ENCODE measurements at regions not wholly inside any gene's neighbourhood (a gene's known extent, or its start where the extent isn't known, plus 50 kb on each side); places are given as distances from the start of the nearest gene placed in this dataset.
"Not testable (repeated sequence)": the region's sequence is repeated elsewhere in the genome, so short reads cannot be mapped to it uniquely, and the experiment has no call there.

DNA sequence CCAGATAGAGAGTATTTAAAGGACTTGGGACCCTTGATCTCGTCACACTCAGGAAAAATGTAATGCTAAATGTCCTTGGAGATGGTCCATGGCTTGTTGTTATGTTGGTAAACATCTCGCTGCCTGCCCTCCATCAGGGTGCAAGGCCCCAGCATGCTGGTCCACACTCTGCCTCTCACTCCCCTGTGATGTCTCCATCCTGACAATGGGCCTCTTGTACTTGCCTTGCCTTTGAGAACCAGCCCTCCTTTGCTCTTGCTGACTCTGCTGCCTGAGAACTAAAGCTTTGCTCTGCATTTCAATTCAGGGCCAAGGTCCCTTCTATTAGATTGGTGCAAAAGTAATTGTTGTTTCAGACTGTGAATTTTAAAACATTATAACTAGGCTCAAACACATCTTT, 131.0 kb upstream of the LMNTD1 start:
- Histone ChIP-seq H3K4me1 (ENCODE audit: control insufficient read depth, insufficient read depth, low read length) (peaks cover 3% of the 10 kb centered on the region), H3K36me3 (ENCODE audit: control insufficient read depth, insufficient read depth, low read length) (no peaks in the 10 kb centered on the region), H3K4me3 (ENCODE audit: low read depth, low read length) (no peak overlapping the region), H3K9ac (ENCODE audit: low read depth, low read length) (no peak overlapping the region), H3K9me3 (ENCODE audit: control insufficient read depth, insufficient read depth, low read length) (no peaks in the 10 kb centered on the region), H3K27me3 (ENCODE audit: control insufficient read depth, insufficient read depth, low read length) (no peaks in the 10 kb centered on the region), H3K27ac (ENCODE audit: low read depth, low read length) (no peak overlapping the region)

DNA sequence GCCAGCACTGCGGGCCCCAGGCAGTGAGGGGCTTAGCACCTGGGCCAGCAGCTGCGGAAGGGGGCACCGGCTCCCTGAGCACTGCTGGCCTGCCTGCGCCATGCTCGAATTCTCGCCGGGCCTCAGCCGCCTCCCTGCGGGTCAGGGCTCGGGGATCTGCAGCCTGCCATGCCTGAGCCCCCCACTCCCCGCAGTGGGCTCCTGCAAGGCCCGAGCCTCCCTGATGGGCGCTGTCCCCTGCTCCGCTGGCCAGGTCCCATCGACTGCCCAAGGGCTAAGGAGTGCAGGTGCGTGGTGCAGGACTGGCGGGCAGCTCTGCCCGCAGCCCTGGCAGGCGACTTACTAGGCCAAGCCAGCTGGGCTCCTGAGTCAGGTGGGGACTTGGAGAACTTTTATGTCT, 133.3 kb upstream of the LMNTD1 start:
- H3K27ac ChIP-seq (ENCODE audit: low read depth, low read length) = no peak overlapping the region
- H3K36me3 ChIP-seq (ENCODE audit: control insufficient read depth, insufficient read depth, low read length) = no peaks in the 10 kb centered on the region
- H3K4me3 ChIP-seq (ENCODE audit: low read depth, low read length) = no peak overlapping the region
- H3K4me1 ChIP-seq (ENCODE audit: control insufficient read depth, insufficient read depth, low read length) = peaks cover 9% of the 10 kb centered on the region
- no peak overlapping the region for H3K9ac ChIP-seq (ENCODE audit: low read depth, low read length)
- H3K27me3 ChIP-seq (ENCODE audit: control insufficient read depth, insufficient read depth, low read length) = no peaks in the 10 kb centered on the region
- H3K9me3 ChIP-seq (ENCODE audit: control insufficient read depth, insufficient read depth, low read length) = no peaks in the 10 kb centered on the region

DNA sequence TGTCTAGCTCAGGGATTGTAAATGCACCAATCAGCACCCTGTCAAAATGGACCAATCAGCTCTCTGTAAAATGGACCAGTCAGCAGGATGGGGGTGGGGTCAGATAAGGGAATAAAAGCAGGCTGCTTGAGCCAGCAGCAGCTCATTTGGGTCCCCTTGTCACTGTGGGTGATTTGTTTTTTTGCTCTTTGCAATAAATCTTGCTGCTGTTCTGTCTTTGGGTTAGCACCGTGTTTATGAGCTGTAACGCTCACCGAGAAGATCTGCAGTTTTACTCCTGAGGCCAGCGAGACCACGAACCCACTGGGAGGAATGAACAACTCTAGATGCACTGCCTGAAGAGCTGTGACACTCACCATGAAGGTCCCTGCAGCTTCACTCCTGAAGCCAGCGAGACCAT, 134.1 kb upstream of the LMNTD1 start:
- Histone ChIP-seq H3K36me3 (ENCODE audit: control insufficient read depth, insufficient read depth, low read length) (no peaks in the 10 kb centered on the region), H3K27ac (ENCODE audit: low read depth, low read length) (no peak overlapping the region), H3K9ac (ENCODE audit: low read depth, low read length) (no peak overlapping the region), H3K27me3 (ENCODE audit: control insufficient read depth, insufficient read depth, low read length) (no peaks in the 10 kb centered on the region), H3K4me1 (ENCODE audit: control insufficient read depth, insufficient read depth, low read length) (peaks cover 18% of the 10 kb centered on the region), H3K9me3 (ENCODE audit: control insufficient read depth, insufficient read depth, low read length) (no peaks in the 10 kb centered on the region), H3K4me3 (ENCODE audit: low read depth, low read length) (no peak overlapping the region)

DNA sequence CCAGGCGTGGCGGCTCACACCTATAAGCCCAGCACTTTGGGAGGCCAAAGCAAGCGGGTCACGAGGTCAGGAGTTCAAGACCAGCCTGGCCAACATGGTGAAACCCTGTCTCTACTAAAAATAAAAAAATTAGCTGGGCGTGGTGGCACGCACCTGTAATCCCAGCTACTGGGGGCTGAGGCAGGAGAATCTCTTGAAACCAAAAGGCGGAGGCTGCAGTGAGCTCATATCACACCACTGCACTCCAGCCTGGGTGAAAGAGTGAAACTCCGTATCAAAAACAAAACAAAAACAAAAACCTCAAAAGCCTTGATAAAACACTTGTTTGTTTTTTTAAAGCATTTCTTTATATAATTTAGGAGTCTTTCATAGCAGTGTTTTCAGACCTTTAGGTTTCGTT, 135.8 kb upstream of the LMNTD1 start:
- H3K9me3 ChIP-seq (ENCODE audit: control insufficient read depth, insufficient read depth, low read length); H3K4me3 ChIP-seq (ENCODE audit: low read depth, low read length); H3K27me3 ChIP-seq (ENCODE audit: control insufficient read depth, insufficient read depth, low read length); H3K27ac ChIP-seq (ENCODE audit: low read depth, low read length); H3K9ac ChIP-seq (ENCODE audit: low read depth, low read length); H3K36me3 ChIP-seq (ENCODE audit: control insufficient read depth, insufficient read depth, low read length): not testable (repeated sequence)
- H3K4me1 ChIP-seq (ENCODE audit: control insufficient read depth, insufficient read depth, low read length) = peaks cover 25% of the 10 kb centered on the region

DNA sequence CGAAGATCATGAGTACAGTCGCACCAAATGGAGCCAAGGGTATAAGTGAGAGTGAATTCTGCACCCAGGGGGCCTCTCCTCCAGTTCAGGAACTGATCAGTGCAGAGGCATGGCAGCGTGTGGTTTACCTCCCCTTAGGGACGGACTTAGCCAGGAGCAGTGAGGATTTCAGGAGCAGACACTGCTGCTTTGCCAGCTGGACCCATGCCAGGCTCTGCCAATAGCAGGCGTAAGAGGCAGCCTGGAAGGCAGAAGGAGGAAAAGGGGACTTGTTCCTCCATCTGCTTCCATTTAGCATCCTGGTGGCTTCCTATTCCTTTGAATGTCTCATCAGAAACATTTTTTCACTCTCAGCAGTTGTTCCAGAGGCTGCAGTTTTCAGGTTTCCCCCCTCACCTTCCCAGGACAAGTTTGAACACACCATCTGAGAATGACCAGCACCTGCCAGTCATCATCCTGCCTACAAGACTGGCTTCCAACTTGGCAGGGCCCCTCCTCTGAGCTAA, 137.0 kb upstream of the LMNTD1 start:
- H3K9me3 ChIP-seq (ENCODE audit: control insufficient read depth, insufficient read depth, low read length) = no peaks in the 10 kb centered on the region
- H3K4me1 ChIP-seq (ENCODE audit: control insufficient read depth, insufficient read depth, low read length) = peaks cover 25% of the 10 kb centered on the region
- H3K36me3 ChIP-seq (ENCODE audit: control insufficient read depth, insufficient read depth, low read length) = no peaks in the 10 kb centered on the region
- no peak overlapping the region for H3K4me3 ChIP-seq (ENCODE audit: low read depth, low read length)
- no peaks in the 10 kb centered on the region for H3K27me3 ChIP-seq (ENCODE audit: control insufficient read depth, insufficient read depth, low read length)
- H3K9ac ChIP-seq (ENCODE audit: low read depth, low read length) = no peak overlapping the region
- H3K27ac ChIP-seq (ENCODE audit: low read depth, low read length) = no peak overlapping the region

DNA sequence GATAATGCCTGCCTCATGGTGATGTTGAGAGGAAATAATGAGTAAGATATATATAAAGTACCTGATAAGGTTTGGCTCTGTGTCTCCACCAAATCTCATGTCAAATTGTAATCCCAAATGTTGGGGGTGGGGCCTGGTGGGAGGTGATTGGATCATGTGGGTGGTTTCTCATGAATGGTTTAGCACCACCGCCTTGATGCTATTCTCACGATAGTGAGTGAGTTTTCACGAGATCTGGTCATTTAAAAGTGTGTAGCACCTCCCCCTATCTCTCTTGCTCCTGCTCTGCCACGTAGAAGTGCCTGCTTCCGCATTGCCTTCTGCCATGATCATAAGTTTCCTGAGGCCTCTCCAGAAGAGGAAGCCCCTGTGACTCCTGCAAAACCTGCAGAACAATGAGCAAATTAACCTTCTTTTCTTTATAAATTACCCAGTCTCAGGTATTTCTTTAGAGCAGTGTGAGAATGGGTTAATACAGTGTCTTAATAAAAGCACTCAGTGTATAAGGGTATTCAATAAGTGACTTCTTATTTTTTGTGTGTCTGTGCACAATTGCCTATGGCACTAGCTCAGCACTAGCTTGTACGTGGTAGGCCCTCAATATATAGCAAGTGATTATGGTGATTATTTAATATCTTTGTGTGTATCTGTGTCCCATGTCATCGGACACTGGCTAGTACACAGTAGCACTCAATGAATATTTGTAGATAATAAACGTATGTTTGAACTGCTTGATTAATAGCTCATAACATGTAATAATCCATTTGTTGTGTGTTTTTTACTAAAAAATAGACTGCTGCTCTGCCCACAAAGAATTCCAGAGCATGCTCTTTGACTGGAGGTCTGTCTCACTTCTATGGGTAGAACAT, 138.1 kb upstream of the LMNTD1 start:
- no peaks in the 10 kb centered on the region for H3K36me3 ChIP-seq (ENCODE audit: control insufficient read depth, insufficient read depth, low read length)
- no peaks in the 10 kb centered on the region for H3K27me3 ChIP-seq (ENCODE audit: control insufficient read depth, insufficient read depth, low read length)
- no peak overlapping the region for H3K27ac ChIP-seq (ENCODE audit: low read depth, low read length)
- H3K4me1 ChIP-seq (ENCODE audit: control insufficient read depth, insufficient read depth, low read length) = peaks cover 28% of the 10 kb centered on the region
- no peak overlapping the region for H3K9ac ChIP-seq (ENCODE audit: low read depth, low read length)
- no peaks in the 10 kb centered on the region for H3K9me3 ChIP-seq (ENCODE audit: control insufficient read depth, insufficient read depth, low read length)
- no peak overlapping the region for H3K4me3 ChIP-seq (ENCODE audit: low read depth, low read length)

DNA sequence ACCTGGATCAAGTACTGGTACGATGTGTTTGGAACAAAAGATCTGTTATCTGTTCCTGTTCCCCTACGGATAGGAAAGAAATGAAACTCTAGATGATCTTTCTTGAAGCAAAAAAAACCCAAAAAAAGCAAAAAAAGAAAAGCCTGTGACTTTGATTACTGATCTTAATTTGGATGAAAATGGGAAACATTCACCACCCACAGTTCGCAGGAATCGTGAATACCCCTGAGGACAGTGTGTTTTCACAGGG, 138.7 kb upstream of the LMNTD1 start:
- Histone ChIP-seq H3K4me1 (ENCODE audit: control insufficient read depth, insufficient read depth, low read length) (peaks cover 28% of the 10 kb centered on the region), H3K27ac (ENCODE audit: low read depth, low read length) (peak overlapping the region; percentile 43), H3K9me3 (ENCODE audit: control insufficient read depth, insufficient read depth, low read length) (no peaks in the 10 kb centered on the region), H3K27me3 (ENCODE audit: control insufficient read depth, insufficient read depth, low read length) (no peaks in the 10 kb centered on the region), H3K36me3 (ENCODE audit: control insufficient read depth, insufficient read depth, low read length) (no peaks in the 10 kb centered on the region), H3K9ac (ENCODE audit: low read depth, low read length) (no peak overlapping the region), H3K4me3 (ENCODE audit: low read depth, low read length) (no peak overlapping the region)

DNA sequence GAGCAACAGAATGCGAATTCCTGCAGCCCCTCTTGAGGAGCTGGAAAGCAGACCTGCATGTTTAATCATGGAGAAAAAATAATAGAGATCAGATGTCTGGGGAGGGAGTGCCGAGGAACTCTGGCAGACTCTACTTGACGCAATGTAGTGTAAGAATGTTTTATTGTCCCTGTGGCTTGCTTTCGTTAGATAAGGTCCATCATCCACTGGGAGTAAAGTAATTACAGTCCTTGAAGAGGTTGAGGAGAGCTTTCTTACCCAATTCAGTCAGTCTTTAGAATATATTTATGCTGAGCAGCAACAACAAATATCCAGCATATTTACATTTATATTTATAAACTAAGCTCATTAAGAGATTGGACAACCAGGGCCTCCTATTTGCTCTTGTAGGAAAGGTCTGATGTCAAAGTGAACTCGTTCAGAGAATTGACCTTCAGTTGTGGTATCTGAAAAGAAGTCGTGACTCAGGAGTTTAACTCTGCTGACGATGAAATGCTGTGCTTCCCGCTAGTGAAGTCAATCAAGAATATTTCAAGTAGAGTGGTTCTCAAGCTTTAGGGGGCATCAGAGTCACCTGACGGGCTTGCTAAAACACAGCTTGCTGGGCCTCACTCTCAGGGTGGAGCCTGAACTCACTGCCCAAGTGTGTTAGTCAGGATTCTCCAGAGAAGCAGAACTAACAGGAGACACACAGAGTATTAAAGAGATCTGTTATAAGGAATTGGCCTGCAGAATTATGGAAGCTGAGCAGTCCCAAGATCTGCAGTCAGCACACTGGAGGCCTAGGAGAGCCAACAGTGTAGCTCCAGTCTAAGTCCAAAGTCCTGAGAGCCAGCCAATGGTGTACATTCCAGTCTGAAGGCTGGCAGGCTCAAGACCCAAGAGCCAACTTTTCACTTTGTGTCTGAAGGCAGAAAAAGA, 139.3 kb upstream of the LMNTD1 start:
- Histone ChIP-seq H3K9me3 (ENCODE audit: control insufficient read depth, insufficient read depth, low read length) (no peaks in the 10 kb centered on the region), H3K4me1 (ENCODE audit: control insufficient read depth, insufficient read depth, low read length) (peaks cover 28% of the 10 kb centered on the region), H3K27ac (ENCODE audit: low read depth, low read length) (peak overlapping the region; percentile 43), H3K36me3 (ENCODE audit: control insufficient read depth, insufficient read depth, low read length) (no peaks in the 10 kb centered on the region), H3K9ac (ENCODE audit: low read depth, low read length) (no peak overlapping the region), H3K27me3 (ENCODE audit: control insufficient read depth, insufficient read depth, low read length) (no peaks in the 10 kb centered on the region), H3K4me3 (ENCODE audit: low read depth, low read length) (no peak overlapping the region)

DNA sequence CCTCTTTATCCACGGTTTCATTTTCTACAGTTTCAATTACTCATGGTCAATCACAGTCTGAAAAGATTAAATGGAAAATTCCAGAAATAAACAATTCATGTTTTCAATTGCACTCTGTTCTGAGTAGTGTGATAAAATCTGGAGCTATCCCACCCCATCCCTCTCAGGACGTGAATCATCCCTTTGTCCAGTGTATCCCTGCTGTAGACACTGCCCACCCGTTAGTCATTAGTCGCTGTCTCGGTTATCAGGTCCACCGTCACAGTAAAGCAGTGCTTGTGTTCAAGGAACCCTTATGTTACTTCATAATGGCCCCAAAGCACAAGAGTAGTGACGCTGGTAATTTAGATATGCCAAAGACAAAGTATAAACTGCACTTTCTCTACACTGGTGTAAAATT, 141.0 kb upstream of the LMNTD1 start:
- H3K27ac ChIP-seq (ENCODE audit: low read depth, low read length) = no peak overlapping the region
- H3K27me3 ChIP-seq (ENCODE audit: control insufficient read depth, insufficient read depth, low read length) = no peaks in the 10 kb centered on the region
- H3K4me3 ChIP-seq (ENCODE audit: low read depth, low read length) = no peak overlapping the region
- H3K36me3 ChIP-seq (ENCODE audit: control insufficient read depth, insufficient read depth, low read length) = no peaks in the 10 kb centered on the region
- H3K9ac ChIP-seq (ENCODE audit: low read depth, low read length) = no peak overlapping the region
- H3K4me1 ChIP-seq (ENCODE audit: control insufficient read depth, insufficient read depth, low read length) = peaks cover 28% of the 10 kb centered on the region
- no peaks in the 10 kb centered on the region for H3K9me3 ChIP-seq (ENCODE audit: control insufficient read depth, insufficient read depth, low read length)

DNA sequence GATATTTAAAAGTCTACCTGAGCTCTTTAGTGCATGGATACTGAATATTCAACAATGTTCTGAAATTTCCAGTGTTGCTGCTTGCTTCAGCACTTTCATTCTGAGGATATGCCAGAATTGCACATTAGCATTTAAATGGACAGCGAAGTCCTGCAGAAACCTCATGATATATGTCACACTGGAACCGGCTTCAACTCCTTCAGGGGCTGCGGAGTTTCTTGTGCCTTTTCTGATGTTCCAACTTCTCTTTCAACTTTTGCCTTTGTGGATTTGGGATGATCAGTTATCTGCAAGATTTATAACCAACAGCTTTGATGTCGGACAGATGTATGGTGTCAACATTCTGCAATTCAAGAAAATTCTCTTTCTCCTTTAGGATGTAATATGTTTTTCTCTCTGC, 142.5 kb upstream of the LMNTD1 start:
- H3K9me3 ChIP-seq (ENCODE audit: control insufficient read depth, insufficient read depth, low read length) = no peaks in the 10 kb centered on the region
- H3K27ac ChIP-seq (ENCODE audit: low read depth, low read length) = no peak overlapping the region
- H3K27me3 ChIP-seq (ENCODE audit: control insufficient read depth, insufficient read depth, low read length) = no peaks in the 10 kb centered on the region
- no peak overlapping the region for H3K4me3 ChIP-seq (ENCODE audit: low read depth, low read length)
- no peak overlapping the region for H3K9ac ChIP-seq (ENCODE audit: low read depth, low read length)
- no peaks in the 10 kb centered on the region for H3K36me3 ChIP-seq (ENCODE audit: control insufficient read depth, insufficient read depth, low read length)
- peaks cover 25% of the 10 kb centered on the region for H3K4me1 ChIP-seq (ENCODE audit: control insufficient read depth, insufficient read depth, low read length)

DNA sequence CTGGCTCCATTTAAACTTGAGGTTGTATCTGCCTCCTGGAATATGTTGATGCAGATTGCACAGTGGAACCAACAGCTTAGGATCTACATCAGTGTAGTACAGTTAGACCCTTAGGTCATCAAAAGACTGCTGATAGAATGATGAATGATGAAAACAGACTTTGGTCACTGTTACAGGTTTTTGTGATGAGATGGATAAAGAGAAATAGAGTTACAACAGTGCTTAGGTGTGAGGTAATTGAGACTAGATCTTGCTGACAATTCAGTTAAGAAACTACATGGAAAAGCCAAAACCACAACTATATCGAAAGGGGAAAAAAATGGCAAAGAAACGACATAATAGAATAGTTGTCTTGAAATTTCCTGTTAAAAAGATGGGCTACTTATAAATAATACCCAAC, 145.7 kb upstream of the LMNTD1 start:
- Histone ChIP-seq H3K27me3 (ENCODE audit: control insufficient read depth, insufficient read depth, low read length) (no peaks in the 10 kb centered on the region), H3K36me3 (ENCODE audit: control insufficient read depth, insufficient read depth, low read length) (no peaks in the 10 kb centered on the region), H3K9ac (ENCODE audit: low read depth, low read length) (no peak overlapping the region), H3K4me1 (ENCODE audit: control insufficient read depth, insufficient read depth, low read length) (0 out of 2 replicates have a peak, but pooled peaks cover 3% of the 10 kb centered on the region), H3K9me3 (ENCODE audit: control insufficient read depth, insufficient read depth, low read length) (no peaks in the 10 kb centered on the region), H3K4me3 (ENCODE audit: low read depth, low read length) (no peak overlapping the region), H3K27ac (ENCODE audit: low read depth, low read length) (no peak overlapping the region)

All from HUES48 (cell line).